Umbilical cord (tissue), 1 donor: ENCODE measurements at regions not wholly inside any gene's neighbourhood (a gene's known extent, or its start where the extent isn't known, plus 50 kb on each side); places are given as distances from the start of the nearest gene placed in this dataset.

ENCODE experiments used
- DNase-seq: peaks from one replicate; pipeline ENCODE4 v3.0.0-alpha.2; 2015; ENCODE audit warnings: low spot score

DNA sequence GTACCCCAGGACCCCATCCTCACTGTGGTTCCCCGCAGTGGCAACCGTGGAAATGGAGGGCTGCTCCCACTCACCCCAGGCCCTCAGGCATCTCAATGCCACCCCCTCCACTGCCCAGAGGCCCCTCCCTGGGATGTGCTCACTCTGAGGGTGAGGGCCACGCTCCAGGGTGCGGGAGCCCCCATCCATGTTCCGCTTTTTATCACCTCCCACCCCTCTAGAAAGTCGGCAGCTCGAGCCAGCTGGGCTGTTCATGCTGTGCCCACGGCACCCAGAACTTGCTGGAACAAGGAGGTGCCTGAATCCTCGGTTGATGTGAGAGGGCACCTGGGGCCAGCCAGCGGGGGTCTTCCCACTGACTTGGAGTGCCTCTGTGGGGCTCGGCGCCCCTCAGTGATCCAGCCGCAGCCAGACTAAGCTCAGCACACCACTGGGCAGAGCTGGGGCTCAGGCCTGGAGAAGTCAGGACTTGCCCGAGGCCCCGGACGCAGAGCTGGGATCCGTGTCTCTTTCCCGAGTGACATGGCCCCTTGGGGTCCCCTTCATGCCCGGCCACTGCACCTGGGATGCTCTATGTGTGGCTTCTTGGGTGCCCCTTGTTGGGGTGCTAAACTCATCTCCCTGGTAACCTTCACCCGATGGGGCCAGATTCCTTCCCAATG is 143.1 kb upstream of the GSE1 start:
- DNase-seq: no peak

DNA sequence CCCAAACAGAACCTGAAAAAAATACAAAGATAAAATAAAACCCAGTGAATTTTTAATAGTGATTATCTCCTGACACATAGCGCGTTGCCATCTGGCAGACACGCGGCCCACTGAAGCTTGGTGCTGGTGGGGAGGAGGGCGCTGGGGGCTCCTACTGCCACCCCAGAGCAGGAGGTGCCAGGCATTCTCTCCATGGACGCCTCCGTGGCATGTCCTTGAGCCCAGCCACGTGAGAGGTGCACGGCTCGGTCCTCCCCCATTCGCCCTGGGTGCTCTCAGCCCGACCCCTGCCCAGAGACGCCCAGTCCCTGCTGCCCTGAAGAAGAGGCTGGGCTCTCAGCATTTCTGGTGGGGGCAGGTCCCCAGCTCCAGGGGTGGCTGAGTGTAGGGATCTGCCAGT is 142.2 kb upstream of the GSE1 start:
- DNase-seq: no peak

DNA sequence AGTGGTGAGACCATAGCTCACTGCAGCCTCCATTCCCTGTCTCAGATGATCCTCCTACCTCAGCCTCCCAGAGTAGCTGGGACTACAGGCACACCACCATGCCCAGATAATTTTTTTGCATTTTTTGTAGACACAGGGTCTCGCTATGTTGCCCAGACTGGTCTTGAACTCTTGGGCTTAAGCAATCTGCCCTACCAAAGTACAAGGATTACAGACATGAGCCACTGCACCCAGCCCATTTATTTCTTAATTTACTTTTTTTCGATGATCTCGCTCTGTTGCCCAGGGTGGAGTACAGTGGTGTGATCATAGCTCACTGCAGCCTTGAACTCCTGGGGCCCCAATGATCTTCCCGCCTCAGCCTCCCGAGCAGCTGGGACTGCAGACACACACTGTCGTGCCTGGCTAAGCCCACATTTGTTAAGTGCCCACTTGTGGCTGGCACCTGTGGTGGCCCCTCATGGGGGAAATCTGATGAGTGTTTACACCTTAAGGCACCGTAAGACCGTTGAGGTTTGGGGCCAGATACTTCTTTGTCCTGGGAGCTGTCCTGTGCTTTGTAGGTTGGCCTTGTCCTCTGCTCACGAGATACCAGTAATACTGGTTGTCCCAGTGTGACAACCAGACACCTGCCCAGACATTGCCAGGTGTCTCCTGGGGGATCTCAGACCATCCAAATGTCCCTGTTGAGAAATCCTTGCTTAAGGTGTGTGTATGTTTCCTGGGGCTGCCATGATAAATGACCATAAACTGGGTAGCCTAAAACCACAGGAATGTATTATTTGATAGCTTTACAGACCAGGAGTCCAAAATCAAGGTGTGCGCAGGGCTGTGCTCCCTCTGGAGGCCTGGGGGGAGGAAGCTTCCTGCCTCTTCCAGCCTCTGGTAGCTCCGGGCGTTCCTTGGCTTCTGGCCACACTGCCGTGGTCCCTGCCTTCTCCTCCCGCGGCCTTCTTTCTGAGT is 141.4 kb upstream of the GSE1 start:
- peak; percentile 74 for DNase-seq

DNA sequence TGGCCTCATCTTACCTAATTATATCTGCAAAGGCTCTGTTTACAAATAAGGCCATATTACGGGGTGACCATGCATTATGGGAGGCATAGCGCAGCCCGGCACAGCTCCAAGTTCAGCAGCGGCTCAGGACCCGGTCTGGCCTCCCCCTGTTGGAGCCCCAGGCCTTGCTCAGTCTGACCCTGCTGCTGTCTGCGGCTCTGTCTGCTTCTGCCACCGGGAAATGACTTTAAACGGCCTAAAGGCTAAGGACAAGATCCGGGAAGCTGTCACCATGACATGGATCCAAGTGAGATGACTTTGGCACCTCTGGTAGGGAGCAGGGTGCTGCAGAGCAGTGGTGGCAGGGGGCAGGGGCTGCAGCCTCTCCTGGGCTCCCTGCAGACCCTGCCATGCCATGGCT is 140.6 kb upstream of the GSE1 start:
- DNase-seq: no peak

DNA sequence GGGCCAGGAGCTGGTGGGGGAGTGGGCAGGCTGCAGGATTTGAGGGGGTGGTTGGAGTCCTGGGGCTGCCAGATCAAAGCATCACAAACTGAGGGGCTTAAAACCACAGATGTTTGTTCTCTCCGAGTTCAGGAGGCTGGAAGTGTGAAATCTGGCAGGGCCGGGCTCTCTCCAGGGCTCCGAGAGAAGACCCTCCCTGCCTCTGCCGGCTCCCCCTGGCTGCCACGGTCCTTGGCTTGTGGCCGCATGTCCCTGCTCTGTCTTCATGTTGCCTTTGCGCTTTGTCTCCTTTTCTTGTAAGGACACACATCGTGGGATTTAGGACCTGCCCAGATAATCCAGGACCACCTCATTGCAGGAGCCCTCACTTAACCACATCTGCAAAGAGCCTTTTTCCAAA is 139.8 kb upstream of the GSE1 start:
- DNase-seq: peak; percentile 58

DNA sequence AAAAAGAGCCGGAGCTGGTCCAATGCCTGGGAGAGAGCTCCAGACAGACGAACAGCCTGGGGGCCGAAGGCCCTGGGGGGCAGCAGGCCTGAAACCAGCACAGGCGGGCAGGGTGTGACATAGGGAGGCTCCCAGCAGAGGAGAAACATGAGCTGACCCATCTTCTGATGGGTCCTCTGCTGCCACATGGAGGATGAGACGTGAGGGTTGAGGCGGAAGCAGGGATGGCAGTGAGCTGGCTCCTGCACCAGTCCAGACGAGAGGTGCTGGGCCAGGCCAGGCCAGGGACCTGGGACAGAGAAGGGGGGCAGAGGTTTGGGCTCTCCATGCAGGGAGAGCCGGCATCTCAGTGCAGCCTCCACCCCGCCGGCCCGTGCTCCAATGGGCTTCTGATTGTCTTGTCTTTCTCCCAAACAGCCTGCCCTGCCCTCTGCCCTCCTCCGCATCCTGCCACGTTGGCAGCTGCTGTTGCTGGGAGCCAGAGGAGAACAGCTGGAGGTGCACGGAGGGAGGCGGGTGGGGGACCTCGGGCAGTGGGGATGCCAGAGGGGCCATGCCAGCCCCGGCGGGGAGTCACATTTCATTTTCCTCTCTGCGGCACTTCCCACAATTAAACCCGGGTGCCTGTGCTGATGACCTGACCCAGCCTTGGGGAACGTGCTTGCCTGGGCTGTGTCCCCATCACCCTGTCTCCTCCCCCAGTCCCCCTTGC is 139.1 kb upstream of the GSE1 start:
- peak; percentile 74 for DNase-seq

DNA sequence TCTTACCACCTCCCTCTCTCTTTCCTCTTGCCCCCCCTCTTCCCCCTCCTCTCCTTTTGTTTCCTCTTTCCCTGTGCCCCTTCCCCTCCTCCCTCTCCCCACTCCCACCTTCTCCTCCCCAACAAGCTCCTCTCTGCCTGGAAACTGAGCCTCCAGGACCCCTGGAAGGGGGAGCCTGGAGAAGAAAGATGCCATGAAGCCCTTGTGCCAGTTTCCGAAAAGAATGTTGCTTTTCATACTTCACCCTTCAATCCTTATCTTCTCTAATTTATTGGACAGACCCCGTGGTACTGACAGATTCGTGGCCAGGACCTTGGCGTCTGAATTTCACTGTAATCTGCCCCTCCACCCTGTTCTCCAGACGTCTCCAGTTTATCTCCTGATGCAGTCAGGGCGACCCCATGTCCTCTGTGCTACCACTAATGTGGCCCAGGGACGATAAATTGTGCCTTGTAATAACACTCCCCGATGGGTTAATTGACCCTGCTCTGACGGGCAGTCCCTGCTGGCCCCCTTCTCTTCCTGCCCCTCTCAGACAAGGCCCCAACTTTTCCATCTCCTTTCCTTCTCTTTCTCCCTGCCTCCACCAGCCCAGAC is 138.4 kb upstream of the GSE1 start:
- peak; percentile 83 for DNase-seq

DNA sequence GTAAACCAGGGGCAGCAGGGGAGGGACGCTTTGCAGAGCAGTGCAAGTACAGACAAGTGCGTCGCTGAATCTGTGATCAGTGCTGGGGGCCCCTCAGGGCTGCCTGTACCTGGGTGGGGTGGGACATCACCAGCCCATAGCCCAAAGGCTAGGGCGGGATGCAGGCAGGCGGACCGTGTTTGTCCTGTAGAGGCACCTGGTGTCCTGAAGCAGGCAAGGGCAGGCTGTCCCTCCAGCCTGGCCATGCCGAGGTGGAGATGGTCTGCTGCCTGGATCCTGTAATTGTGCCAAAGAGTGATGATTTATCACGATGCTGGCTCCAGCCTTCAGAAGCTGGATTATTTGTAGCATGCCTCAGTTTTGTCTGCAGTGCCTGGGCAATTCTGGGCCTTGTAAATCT is 137.9 kb upstream of the GSE1 start:
- DNase-seq: peak; percentile 93

DNA sequence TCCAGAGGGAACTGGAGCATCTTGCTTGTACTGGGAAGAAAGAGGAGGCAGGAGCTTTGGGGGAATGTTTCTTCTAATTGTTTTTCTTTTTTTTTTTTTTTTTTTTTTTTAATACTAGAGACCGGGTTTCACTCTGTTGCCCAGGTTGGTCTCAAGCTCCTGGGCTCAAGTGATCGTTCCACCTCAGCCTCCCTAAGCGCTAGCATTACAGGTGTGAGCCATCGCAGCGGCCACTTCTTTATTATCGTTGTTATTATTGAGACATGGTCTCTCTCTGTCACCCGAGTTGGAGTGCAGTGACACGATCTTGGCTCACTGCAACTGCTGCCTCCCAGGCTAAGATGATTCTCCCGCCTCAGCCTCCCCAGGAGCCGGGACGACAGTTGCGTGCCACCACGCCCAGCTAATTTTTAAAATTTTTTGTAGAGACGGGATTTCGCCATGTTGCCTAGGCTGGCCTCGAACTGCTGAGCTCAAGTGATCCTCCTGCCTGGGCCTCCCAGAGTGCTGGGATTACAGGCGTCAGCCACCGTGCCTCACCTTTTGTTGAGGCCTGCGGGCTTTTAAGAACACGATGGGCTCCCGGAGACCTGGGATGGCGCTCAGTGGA is 137.3 kb upstream of the GSE1 start:
- no peak for DNase-seq

DNA sequence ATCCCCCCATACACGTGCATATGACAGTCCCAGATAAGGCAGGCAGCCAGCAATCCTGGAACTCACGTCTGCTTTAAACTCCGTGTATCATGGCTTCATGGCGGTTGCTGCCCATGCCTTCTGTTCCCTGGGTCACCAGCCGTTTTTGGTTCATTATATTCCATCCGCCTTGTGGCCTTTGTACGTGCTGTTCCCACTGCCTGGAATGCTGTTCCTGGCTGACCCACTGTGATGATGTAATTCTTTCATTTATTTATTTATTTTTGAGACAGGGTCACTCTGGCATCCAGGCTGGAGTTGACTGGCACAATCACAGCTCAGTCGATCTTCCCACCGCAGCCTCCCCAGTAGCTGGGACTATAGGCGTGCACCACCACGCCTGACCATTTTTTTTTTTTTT is 136.7 kb upstream of the GSE1 start:
- no peak for DNase-seq

DNA sequence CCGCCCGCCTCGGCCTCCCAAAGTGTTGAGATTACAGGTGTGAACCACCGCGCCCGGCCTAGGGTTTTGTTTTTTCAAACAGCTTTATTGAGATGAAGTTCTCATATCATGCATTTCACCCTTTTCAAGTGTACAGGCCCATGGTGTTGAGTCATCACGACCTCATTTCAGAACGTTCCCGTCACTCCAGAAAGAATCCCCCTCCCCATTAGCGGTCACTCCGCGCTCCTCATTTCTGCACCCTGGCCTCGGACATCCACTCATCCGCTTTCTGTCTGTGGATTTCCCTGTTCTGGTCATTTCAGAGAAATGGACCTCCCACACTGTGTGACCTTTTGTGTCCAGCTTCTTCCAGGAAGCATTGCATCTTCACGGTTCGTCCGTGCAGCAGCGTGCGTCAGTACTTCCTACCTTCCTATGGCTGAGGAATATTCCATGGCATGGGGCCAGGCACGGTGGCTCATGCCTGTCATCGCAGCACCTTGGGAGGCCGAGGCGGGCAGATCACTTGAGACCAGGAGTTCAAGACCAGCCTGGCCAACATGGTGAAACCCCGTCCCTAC is 135.2 kb upstream of the GSE1 start:
- DNase-seq: no peak

DNA sequence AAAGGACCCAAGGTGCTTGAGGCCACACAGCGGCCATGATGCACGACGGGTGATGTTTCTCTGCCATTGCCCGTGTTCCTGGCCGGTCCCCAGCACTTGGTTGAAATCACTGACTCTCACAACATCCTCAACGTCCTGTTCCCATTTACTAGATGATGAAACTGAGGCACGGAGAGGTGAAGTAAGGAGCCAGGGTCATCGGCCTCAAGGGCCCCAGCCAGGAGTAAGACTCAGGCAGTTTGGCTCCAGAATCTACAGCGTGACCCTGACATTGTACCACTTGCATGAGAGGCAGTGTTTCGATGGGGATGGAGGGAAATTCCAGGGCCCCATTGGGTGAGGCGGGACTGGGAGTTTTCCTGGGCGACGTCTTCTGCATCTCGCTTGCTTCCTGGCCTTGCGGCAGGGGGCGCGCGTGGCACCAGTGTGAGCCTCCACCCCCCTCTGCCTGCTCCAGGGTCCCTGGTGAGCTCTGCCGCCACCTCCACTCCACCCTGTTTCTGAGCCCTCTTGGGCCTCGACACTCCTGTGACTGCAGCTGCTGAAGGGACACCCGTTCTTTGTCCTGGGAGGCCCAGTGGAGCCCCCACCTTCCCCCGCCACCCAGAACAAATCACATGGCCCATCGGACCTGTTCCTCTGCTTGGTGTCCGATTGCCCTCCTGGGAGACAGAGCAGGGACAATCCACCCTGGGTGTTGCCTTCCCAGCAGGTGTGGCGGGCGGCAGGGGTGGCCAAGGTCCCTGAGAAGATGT is 133.0 kb upstream of the GSE1 start:
- no peak for DNase-seq

DNA sequence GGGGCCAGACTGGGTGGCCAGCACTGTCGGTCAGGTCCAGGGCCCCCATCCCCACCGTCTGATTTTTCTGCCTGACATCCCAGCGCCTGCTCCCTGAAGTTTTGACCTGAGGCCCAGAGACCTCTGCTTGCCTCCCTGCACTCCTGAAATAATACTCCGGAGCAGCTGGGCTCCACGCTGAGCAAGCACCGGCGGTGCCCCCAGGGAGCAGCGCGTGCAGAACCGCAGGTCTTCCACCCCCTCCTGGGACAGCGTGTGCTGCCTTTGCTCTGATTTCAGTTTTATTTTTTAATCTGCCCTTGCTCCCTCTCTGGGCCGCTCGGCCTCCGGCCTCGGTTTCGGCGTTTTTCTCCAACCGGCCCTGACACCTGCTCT is 132.4 kb upstream of the GSE1 start:
- peak; percentile 17 for DNase-seq

DNA sequence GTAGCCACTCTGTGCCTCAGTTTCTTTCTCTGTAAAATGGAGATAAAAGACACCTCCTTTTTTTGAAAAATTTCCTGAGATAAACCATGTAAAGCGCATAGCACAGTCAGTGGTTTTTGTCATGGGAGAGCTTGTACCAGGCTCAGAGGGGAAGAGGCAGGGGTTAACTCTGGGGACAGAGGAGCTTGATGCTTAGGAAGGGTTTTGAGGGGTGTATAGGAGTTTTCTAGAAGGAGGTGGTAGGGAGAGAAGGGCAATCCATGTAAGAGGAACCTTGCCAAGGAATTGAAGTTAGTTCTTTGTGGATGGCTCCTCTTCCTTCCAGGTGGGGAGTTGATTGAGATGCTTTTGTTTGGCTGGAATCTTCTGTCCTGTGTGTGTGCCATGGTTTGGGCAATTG is 131.9 kb upstream of the GSE1 start:
- DNase-seq: no peak

DNA sequence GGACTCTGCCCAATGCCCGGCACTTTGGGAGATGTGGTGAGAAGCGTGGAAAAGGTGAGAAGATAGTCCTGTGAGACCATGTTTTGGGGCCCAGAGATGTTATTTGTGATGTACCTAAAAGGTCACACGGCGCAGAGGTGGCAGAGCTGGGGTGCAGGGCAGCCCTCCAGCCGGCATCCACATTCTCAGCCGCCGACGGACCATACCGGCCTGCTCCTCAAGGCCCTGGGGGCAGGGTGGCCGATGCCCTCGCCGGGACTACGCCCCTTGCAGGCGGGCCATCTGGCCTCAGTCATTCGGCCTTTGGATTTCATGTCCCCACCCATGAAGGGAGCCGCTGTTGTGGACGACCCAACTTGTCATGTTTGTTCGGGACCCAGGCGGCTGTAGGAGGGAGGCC is 131.4 kb upstream of the GSE1 start:
- DNase-seq: no peak

DNA sequence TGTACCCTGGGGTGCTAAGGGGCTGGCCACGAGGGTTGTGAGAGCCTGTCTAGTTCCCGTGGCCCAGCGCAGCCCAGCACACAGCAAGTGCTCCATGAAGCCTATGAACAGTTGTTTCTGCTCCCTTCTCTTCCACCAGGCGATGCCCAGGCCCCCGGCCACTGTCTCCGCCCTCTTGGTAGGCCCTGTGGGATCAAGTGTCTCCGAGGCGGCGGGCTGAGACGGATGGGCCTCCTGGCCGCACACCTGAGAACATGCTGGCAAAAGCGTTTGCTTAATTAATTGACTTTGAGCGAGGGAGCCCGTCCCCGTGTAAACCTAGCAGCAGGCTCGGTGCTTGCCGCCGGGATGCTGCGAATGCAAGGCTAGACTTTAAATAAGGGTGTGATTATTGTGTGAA is 129.7 kb upstream of the GSE1 start:
- DNase-seq: no peak

DNA sequence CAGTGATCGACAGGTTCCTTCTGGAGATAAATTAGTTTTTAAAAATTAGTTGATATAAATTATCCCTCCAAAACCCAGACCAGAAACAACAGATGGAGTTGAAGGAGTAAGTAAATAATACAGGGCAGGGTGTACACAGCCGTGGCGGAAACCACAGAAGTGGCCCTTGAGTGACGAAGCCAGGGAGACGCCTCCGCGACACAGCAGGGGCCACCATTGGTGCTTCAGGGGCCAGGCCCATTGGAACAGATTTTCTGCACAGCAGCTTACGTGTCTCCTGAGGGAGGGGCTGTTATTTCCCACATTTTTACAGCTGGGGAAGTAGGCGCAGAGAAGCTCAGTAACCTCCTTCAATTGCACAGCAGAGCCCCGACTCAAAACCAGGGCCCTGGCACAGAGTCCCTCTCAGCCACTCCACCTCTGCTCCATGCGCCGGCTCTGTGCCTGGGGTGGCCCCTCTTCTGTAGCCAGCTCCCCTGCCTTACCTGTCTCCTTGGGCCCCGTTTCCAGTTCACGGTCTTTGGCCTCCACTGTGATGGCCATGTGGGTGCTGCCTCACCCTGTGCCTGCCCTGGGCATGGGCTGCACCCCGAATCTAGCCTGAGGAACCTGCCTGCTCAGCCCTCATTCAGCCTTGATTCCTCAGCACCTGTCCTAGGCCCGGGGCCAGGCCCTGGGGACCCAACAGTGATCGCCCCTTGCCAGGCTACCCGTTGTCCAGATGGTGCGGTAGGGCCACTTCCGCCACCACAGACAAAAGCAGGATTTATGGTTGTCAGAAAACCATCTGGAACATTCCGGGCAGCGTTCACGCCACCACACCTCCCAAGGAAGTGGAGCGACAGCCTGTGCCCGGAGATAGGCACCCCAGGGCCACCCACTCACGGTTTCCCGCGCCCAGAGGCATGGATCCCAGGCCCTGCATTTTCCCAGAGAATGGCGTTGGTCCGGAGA is 128.5 kb upstream of the GSE1 start:
- no peak for DNase-seq

DNA sequence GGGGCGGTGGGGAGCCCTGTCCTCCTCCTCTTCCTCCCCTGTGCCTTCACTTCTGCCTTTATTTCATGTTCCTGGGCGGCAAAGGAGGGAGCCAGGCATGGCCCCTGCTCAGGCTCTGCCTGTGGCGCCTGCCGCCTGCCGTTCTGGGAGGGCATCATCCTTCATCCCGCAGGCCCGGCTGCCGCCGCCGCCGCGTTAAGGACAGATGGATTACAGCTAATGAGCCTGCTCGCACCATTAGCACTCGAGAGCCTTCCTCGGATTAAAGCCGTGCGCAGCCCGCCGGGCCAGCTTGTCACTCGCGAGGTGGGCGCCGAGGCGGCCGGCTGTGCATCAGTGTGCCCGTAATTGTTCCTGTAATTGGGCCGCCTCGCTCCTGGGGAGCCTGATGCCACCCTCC is 127.7 kb upstream of the GSE1 start:
- DNase-seq: no peak

DNA sequence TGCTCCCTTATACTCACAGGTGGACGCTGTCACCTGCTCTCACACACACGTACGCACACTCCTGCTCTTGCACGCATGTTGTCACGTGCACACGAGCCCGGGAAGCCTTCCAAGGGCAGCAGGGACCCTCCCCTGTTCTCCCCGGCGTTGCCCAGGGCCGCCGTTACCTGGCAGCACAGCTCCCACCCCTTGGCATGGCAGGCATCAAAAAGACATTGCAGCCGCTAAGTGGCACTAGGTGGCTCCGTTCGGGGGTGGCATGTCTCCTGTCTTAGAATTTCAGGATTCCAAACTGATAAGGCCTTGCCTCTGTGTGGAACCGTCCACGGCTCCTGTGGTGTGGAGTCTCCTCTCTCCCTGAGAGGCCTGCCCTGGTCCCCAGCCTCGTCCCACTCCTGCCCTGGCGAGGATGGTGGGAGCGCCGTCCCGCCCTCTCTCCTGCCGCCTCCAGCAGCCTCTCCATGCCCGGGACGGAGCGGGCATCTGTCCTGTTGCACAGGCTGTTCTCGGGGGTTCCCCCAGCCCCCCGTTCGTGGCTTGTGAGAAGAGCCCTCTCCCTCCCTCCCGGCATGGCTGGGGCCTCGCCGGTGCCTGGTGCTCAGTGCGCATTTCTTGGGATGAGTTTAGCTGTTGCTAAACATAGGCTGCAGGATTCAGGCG is 126.7 kb upstream of the GSE1 start:
- no peak for DNase-seq
